Activated CD4-positive, alpha-beta T cell treated with anti-CD3 and anti-CD28 coated beads, Interleukin-2, Interleukin-6, amounts not matched to agents 100 ng/mL and 50 ng/mL, durations not matched to agents 16 hours and 8 hours (primary cell): ENCODE measurements at regions not wholly inside any gene's neighbourhood (a gene's known extent, or its start where the extent isn't known, plus 50 kb on each side); places are given as distances from the start of the nearest gene placed in this dataset.
"Not testable (repeated sequence)": the region's sequence is repeated elsewhere in the genome, so short reads cannot be mapped to it uniquely, and the experiment has no call there.

Experiments used
- DNase-seq: peaks from one replicate; pipeline ENCODE4 v3.0.0-alpha.2; 2020

- DNase-seq = no peak
These were observed 172.3 kb downstream of the LYPLAL1 start for GRCh38 chr1:219345953-219346352.

DNA sequence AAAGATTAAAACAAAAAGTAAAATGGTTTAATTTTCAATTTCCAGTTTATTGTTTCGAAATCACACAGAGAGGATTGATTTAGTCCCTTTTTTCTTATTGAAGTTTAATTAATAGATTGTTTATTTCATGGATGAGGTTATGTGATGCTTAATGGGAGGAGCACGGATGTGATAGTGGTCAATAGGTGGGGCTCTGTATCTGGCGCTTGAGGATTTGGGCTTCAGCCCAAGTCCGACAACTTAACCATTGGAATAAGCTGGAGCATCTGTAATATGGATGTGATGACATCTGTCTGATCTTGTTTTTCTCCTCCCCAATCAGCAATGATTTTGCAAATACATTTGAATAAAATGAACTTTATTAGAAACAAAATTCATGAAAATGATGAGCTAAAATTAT lies 169.2 kb downstream of the LYPLAL1 start:
- DNase-seq = no peak

DNA sequence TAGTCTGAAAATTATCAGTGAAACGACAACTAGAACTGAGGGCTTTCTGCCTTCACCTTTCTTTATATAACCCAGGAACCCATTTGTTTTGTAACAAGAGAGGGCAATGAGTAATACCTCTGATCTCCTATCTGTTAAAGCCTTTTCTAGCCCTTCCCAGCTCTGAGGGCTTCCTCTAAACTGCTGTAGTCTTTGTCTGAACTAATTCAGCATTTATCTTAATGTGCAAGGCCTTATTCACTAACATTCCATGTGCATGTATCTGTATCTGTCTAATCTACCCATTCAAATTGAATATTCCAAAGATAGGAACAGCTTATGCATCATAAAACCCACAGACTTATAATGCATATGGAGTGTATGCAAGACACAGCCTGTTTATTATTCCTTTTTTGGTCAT lies 167.1 kb downstream of the LYPLAL1 start:
- DNase-seq = no peak

DNA sequence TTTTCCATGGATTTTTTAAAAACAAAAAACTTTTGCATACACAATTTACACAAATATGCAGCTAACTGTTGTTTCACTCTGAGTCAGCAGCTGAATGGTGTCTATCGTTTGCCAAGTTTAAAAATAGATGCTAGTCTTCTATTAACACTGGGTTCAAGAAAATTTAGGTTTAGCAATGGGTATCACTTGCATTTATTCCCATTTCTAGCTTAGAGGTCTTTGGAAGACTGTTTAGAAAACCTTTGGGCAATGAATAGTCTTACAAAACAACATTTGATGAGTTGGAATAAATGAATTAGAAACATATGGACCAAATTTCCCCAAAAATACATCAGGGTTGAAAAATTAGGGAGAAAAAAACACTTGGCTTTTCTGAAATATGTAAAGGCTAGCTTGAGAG lies 165.8 kb downstream of the LYPLAL1 start:
- no peak for DNase-seq

DNA sequence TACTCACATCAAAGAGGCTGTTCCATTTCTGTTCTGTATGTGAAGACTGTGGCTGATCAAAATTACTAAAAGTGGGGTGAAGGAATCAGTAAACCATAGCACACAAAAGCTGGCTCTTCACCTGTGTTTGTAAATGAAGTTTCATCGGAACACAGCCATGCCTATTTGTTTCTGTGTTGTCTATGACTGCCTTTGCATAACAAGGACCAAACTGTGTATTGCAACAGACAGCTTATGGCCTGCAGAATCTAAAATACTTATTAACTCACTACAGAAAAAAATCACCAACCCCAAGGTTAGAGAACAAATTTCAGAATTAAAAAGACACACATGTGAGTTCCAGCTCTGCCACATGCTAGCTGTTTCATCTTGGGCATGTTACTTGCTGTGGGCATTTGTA lies 163.9 kb downstream of the LYPLAL1 start:
- DNase-seq = no peak

- no peak for DNase-seq
These were observed 159.9 kb downstream of the LYPLAL1 start for GRCh38 chr1:219333626-219334025.

GRCh38 chr1:219331424-219331823 lies 157.7 kb downstream of the LYPLAL1 start:
- DNase-seq = no peak

GRCh38 chr1:219330669-219331068 lies 157.0 kb downstream of the LYPLAL1 start:
- no peak for DNase-seq

DNA sequence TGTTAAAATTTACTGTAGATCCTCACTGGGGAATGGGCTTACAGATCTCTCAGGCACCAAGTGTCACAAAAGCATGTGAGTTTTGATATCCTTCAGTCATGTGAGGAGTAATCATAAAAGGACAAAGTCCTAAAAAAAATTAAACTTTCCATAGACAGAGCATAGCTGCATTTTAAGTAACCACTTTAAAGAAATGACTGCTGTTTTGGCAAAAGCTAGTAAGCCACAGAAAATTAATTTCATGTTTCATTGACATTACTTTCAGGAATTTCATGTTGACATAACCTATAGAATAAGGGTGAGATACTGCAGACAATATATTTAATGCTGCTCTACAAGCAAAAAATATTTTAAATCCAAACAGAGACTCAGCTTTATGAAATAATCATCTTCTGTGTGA lies 156.3 kb downstream of the LYPLAL1 start:
- DNase-seq = no peak

DNA sequence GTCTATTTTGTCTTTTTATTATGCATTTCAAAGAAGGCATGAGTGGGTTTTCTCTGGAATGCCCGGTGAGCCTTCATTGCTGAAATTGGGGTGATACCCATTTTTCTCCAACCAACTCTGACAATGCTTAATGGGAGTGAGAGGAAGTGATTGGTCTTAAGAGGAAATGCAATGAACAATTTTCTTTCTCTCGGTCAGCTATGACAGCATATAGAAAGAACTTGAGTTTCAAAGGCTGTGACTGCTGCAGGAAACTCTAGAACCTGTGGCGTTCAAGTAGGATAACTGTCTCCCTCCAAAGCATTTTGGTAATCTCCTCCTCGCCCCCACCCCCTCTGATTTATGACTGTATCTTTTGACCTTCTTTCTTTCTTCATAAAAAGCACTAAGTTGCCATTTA lies 155.9 kb downstream of the LYPLAL1 start:
- no peak for DNase-seq

- DNase-seq = no peak
These were observed 153.2 kb downstream of the LYPLAL1 start for GRCh38 chr1:219326843-219327242.

GRCh38 chr1:219325368-219325742 lies 151.7 kb downstream of the LYPLAL1 start:
- peak; percentile 2 for DNase-seq

DNA sequence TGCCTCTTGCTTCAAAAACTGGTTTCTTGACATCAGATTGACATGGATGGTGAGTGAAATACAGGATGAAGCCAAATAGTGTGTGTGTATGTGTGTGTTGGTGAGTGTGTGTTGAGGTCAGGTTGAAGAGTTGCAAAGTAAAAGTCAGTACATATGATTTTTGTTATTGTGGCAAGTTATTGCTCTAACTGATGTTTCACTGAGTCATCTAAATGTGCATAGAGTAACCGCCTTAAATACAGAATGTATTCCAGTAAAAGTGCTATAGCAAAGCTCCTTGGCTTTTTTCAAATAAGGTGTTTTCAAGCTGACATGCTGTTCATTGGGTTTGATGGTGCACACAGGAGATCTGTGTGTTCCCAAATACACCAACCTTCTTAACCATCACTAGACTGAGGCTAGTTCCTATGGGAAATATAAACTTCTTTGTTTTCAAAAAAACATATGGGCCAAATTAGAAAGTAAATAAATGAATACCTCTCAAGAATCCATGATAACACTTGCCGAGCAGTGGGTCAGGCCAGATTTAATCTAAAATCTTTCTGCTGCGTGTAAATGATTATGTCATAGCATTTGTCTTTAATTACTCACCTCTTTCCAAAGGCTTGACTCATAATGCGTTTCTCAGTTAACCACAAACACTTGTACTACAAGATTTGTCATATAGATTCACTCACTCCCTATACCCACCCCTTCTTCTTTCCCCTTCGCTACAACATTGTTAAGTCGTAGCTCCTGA lies 151.1 kb downstream of the LYPLAL1 start:
- peak; percentile 82 for DNase-seq

- DNase-seq = no peak
These were observed 150.5 kb downstream of the LYPLAL1 start for GRCh38 chr1:219324171-219324570.

GRCh38 chr1:219323426-219323825 lies 149.7 kb downstream of the LYPLAL1 start:
- no peak for DNase-seq

- DNase-seq = no peak
These were observed 149.1 kb downstream of the LYPLAL1 start for GRCh38 chr1:219322766-219323165.

DNA sequence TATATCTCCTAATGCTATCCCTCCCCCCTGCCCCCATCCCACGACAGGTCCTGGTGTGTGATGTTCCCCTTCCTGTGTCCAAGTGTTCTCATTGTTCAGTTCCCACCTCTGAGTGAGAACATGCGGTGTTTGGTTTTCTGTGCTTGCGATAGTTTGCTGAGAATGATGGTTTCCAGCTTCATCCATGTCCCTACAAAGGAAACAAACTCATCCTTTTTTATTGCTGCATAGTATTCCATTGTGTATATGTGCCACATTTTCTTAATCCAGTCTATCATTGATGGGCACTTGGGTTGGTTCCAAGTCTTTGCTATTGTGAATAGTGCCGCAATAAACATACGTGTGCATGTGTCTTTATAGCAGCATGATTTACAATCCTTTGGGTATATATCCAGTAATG lies 146.9 kb downstream of the LYPLAL1 start:
- DNase-seq = not testable (repeated sequence)

DNA sequence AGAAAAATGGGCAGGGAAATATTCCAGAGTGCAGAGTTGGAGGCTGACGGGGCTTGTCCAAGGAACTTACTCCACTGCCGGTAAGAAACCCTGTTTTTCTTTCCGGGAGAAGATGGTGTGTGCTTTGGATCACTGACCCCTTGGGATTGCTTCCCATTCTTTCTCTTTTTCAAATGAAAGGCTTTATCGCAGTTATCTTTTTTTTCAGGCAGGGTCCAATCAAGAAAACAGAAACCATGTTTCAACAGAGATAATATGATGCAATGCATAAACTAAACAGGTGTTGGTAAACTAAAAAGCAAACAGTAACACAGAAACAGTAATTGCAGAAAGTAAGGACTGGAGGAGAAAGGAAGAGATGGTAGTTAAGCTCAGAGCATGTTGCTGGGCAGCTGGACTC lies 145.1 kb downstream of the LYPLAL1 start:
- DNase-seq = no peak

DNA sequence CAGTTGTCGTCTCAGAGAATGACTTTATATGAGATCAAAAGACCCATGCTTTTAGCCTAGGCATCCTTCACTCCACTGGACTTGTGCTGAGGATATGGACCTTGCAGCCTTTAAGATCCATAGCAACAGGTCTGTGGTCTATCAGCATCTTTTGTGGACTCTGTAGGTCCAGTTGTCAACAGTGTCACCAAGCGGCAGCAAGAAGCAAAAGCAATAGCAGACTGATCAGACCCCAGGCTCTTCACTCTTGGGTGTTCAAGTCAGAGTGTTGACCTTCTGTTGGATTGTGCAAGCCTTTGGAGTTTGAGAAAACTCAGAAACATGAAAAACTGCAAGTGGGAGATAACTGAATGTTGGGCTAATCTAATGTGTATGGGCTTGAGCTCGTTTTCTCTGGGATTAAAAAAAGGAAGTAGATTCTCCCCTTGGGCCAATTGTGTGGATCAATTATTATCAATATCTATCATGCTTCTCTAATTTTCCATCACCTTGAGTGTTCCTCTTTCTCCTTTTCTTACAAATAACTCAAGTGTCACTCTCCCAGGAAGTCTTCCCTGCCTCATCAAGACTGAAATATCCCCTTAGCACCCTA lies 144.2 kb downstream of the LYPLAL1 start:
- DNase-seq = peak; percentile 5

DNA sequence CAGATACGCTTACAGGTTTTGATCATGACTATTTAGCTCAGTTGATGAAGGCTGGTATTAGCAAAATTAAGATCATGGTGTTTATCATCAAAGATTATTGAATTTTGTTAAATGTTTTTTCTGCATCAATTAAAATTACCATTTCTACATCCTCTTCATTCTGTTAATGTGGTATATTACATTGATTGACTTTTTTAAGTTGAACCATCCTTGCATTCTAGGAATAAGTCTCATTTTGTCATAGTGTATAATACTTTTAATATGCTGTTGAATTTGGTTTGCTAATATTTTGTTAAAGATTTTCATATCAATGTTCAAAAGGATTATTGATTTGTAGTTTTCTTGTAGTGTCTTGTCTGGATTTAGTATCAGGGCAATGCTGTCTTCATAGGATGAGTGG lies 142.4 kb downstream of the LYPLAL1 start:
- DNase-seq = no peak

- no peak for DNase-seq
These were observed 140.3 kb downstream of the LYPLAL1 start for GRCh38 chr1:219313961-219314360.

- DNase-seq = no peak
These were observed 139.3 kb downstream of the LYPLAL1 start for GRCh38 chr1:219312967-219313366.

DNA sequence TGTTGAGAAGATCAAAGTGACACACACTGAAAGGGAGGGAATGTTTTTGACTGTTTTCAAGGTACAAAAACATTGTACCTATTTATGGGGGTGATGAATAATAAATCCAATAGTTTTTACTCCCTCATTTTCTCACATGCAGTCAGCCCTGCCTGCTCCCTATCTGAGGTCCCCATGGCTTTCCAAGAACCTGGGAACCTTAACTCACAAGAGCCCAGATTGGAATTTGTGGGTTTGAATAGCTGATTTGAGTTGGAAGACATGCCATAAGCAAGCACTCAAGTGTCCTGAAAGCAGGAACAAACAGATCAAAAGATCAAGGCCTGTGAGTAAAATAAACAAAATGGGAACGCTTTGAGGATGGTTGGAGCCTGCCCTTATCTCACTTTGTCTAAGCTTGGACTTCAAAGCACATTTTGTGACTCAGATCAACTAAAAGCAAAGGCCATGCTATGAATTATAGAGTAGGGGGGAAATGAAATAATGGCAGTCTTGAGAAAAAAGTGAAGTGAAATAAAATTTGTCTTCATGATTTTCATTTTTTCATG lies 136.6 kb downstream of the LYPLAL1 start:
- DNase-seq = no peak

- no peak for DNase-seq
These were observed 134.7 kb downstream of the LYPLAL1 start for GRCh38 chr1:219308367-219308766.
